Trophoblast cell (in vitro differentiated cells and primary cell): ENCODE measurements at regions not wholly inside any gene's neighbourhood (a gene's known extent, or its start where the extent isn't known, plus 50 kb on each side); places are given as distances from the start of the nearest gene placed in this dataset.

Experiments
- DNase-seq, 2 donors: peaks; one replicate each; pipeline ENCODE4 v3.0.0-alpha.2; 2016
- H2AFZ ChIP-seq: 2 replicates; pipeline ENCODE4 v1.6.1; 2013; ENCODE audit warnings: low read length, moderate library complexity, mild to moderate bottlenecking; ENCODE audit not compliant: insufficient read depth, poor library complexity
- H2AK5ac ChIP-seq: 2 replicates; pipeline ENCODE4 v1.6.1; 2013; ENCODE audit warnings: mild to moderate bottlenecking, low read length
- H2BK120ac ChIP-seq: 2 replicates; pipeline ENCODE4 v1.6.1; 2013; ENCODE audit warnings: low read length, mild to moderate bottlenecking, moderate library complexity; ENCODE audit not compliant: insufficient read depth, poor library complexity
- H2BK12ac ChIP-seq: 2 replicates; pipeline ENCODE4 v1.6.1; 2013; ENCODE audit warnings: mild to moderate bottlenecking, low read length, moderate library complexity
- H2BK5ac ChIP-seq: 2 replicates; pipeline ENCODE4 v1.6.1; 2013; ENCODE audit warnings: low read length, low read depth, moderate library complexity, mild to moderate bottlenecking; ENCODE audit not compliant: poor library complexity
- H3K14ac ChIP-seq: 2 replicates; pipeline ENCODE4 v1.6.1; 2013; ENCODE audit warnings: mild to moderate bottlenecking, low read length
- H3K18ac ChIP-seq: 2 replicates; pipeline ENCODE4 v1.6.1; 2013; ENCODE audit warnings: mild to moderate bottlenecking, low read length
- H3K23ac ChIP-seq: 2 replicates; pipeline ENCODE4 v1.6.1; 2013; ENCODE audit warnings: low read length
- H3K27ac ChIP-seq: 2 replicates; pipeline ENCODE4 v1.5.1; 2013; ENCODE audit warnings: low read depth, mild to moderate bottlenecking, inconsistent platforms, low read length, moderate library complexity
- H3K27me3 ChIP-seq: 2 replicates; pipeline ENCODE4 v1.6.1; 2013; ENCODE audit warnings: inconsistent platforms, mild to moderate bottlenecking, low read length, moderate library complexity; ENCODE audit not compliant: insufficient read depth
- H3K36me3 ChIP-seq, 2 experiments: 1 replicate in 1 of 2; 2 replicates in 1 of 2; pipeline ENCODE4 v1.6.1; 2013; ENCODE audit warnings: low read length in 2 of 2, mild to moderate bottlenecking in 2 of 2, moderate library complexity in 1 of 2; ENCODE audit not compliant: insufficient read depth in 2 of 2, control insufficient read depth in 1 of 2
- H3K4ac ChIP-seq: 2 replicates; pipeline ENCODE4 v1.6.1; 2013; ENCODE audit warnings: low read depth, mild to moderate bottlenecking, low read length, moderate library complexity
- H3K4me1 ChIP-seq, 2 experiments: 1 replicate in 1 of 2; 2 replicates in 1 of 2; pipeline ENCODE4 v1.6.1; 2013; ENCODE audit warnings: low read length in 2 of 2, mild to moderate bottlenecking in 2 of 2, moderate library complexity in 1 of 2; ENCODE audit not compliant: insufficient read depth in 2 of 2, control insufficient read depth in 1 of 2
- H3K4me2 ChIP-seq: 2 replicates; pipeline ENCODE4 v1.6.1; 2013; ENCODE audit warnings: inconsistent platforms, mild to moderate bottlenecking, low read length, moderate library complexity
- H3K4me3 ChIP-seq: 2 replicates; pipeline ENCODE4 v1.5.1; 2013; ENCODE audit warnings: mild to moderate bottlenecking, low read depth, low read length, inconsistent platforms
- H3K79me1 ChIP-seq: one replicate; pipeline ENCODE4 v1.6.1; 2013; ENCODE audit warnings: low read length
- H3K79me2 ChIP-seq: 2 replicates; pipeline ENCODE4 v1.6.1; 2013; ENCODE audit warnings: low read length, mild to moderate bottlenecking; ENCODE audit not compliant: control insufficient read depth, insufficient read depth, poor library complexity
- H3K9ac ChIP-seq: 2 replicates; pipeline ENCODE4 v1.6.1; 2013; ENCODE audit warnings: mild to moderate bottlenecking, low read length
- H3K9me3 ChIP-seq: 2 replicates; pipeline ENCODE4 v1.6.1; 2013; ENCODE audit warnings: low read depth, mild to moderate bottlenecking, control low read depth, inconsistent platforms, low read length; ENCODE audit not compliant: insufficient read depth
- H4K12ac ChIP-seq: 2 replicates; pipeline ENCODE4 v1.6.1; 2013; ENCODE audit warnings: low read depth, mild to moderate bottlenecking, low read length, moderate library complexity
- H4K8ac ChIP-seq: 2 replicates; pipeline ENCODE4 v1.6.1; 2013; ENCODE audit warnings: low read depth, mild to moderate bottlenecking, low read length, moderate library complexity
- H4K91ac ChIP-seq: one replicate; pipeline ENCODE4 v1.6.1; 2013; ENCODE audit warnings: low read depth, mild to moderate bottlenecking, low read length, moderate library complexity
- WGBS: extraction: QIAGEN DNeasy Blood & Tissue Kit; methylation state at CpG from one replicate; pipeline ENCODE4 v1.1.7; 2013; ENCODE audit warnings: missing lambda C conversion rate; ENCODE audit not compliant: insufficient read length, insufficient coverage; ENCODE audit errors: extremely low coverage; 5-methylcytosine and 5-hydroxymethylcytosine counted together

GRCh38 chr18:68221111-68221724 lies 493.7 kb downstream of the TMX3 start:
- Histone ChIP-seq H3K36me3 (no peaks in the 10 kb centered on the region), H3K79me2 (no peaks in the 10 kb centered on the region), H2BK5ac (no peak overlapping the region), H2BK12ac (no peak overlapping the region), H3K27me3 (no peaks in the 10 kb centered on the region), H4K91ac (no peak overlapping the region), H3K9me3 (no peaks in the 10 kb centered on the region), H3K27ac (no peak overlapping the region), H2BK120ac (no peak overlapping the region), H3K79me1 (no peaks in the 10 kb centered on the region), H3K18ac (no peak overlapping the region), H2AK5ac (no peak overlapping the region), H2AFZ (no peak overlapping the region), H3K9ac (no peak overlapping the region), H4K8ac (no peak overlapping the region), H3K23ac (no peak overlapping the region), H3K4ac (no peak overlapping the region), H3K4me3 (no peak overlapping the region), H3K4me1 (no peaks in the 10 kb centered on the region), H3K4me2 (no peak overlapping the region), H4K12ac (no peak overlapping the region), H3K14ac (no peak overlapping the region)
- DNase-seq: no peak
- WGBS: no CpG with 5 or more reads among the region's 1 CpG

- H3K79me1 ChIP-seq: no peaks in the 10 kb centered on the region
- no peak overlapping the region for H2AFZ ChIP-seq
- H4K12ac ChIP-seq: no peak overlapping the region
- no peak for DNase-seq
- no peak overlapping the region for H3K18ac ChIP-seq
- no peak overlapping the region for H2AK5ac ChIP-seq
- H3K27ac ChIP-seq: no peak overlapping the region
- H3K9me3 ChIP-seq: no peaks in the 10 kb centered on the region
- no peak overlapping the region for H3K4me3 ChIP-seq
- no peak overlapping the region for H3K4me2 ChIP-seq
- no peaks in the 10 kb centered on the region for H3K79me2 ChIP-seq
- no CpG with 5 or more reads among the region's 2 CpGs for WGBS
- no peak overlapping the region for H2BK5ac ChIP-seq
- no peak overlapping the region for H2BK120ac ChIP-seq
- H3K36me3 ChIP-seq: no peaks in the 10 kb centered on the region
- no peak overlapping the region for H3K9ac ChIP-seq
- no peak overlapping the region for H3K14ac ChIP-seq
- no peak overlapping the region for H4K91ac ChIP-seq
- no peaks in the 10 kb centered on the region for H3K4me1 ChIP-seq
- H2BK12ac ChIP-seq: no peak overlapping the region
- H3K23ac ChIP-seq: no peak overlapping the region
- no peaks in the 10 kb centered on the region for H3K27me3 ChIP-seq
- no peak overlapping the region for H4K8ac ChIP-seq
- no peak overlapping the region for H3K4ac ChIP-seq
Observed at GRCh38 chr18:68220458-68220857, 494.4 kb downstream of the TMX3 start.

GRCh38 chr18:68219872-68220271 lies 495.0 kb downstream of the TMX3 start:
- H3K14ac ChIP-seq: no peak overlapping the region
- H3K4me1 ChIP-seq: no peaks in the 10 kb centered on the region
- no peak overlapping the region for H4K8ac ChIP-seq
- no peaks in the 10 kb centered on the region for H3K36me3 ChIP-seq
- no peak overlapping the region for H3K18ac ChIP-seq
- no peaks in the 10 kb centered on the region for H3K79me1 ChIP-seq
- H2BK12ac ChIP-seq: no peak overlapping the region
- no peak overlapping the region for H4K12ac ChIP-seq
- no peak overlapping the region for H2AK5ac ChIP-seq
- H2BK5ac ChIP-seq: no peak overlapping the region
- no peak overlapping the region for H3K27ac ChIP-seq
- no peak overlapping the region for H3K23ac ChIP-seq
- H2AFZ ChIP-seq: no peak overlapping the region
- H3K4ac ChIP-seq: no peak overlapping the region
- no peaks in the 10 kb centered on the region for H3K9me3 ChIP-seq
- no peak overlapping the region for H3K4me3 ChIP-seq
- no peak overlapping the region for H3K9ac ChIP-seq
- H4K91ac ChIP-seq: no peak overlapping the region
- no peak overlapping the region for H2BK120ac ChIP-seq
- peak in 1 of 2 donors; percentile 4 for DNase-seq
- no peaks in the 10 kb centered on the region for H3K79me2 ChIP-seq
- H3K4me2 ChIP-seq: no peak overlapping the region
- no peaks in the 10 kb centered on the region for H3K27me3 ChIP-seq

- H3K4ac ChIP-seq: no peak overlapping the region
- no peak overlapping the region for H3K9ac ChIP-seq
- DNase-seq: no peak
- H3K4me2 ChIP-seq: no peak overlapping the region
- H3K79me2 ChIP-seq: no peaks in the 10 kb centered on the region
- H3K23ac ChIP-seq: no peak overlapping the region
- no peak overlapping the region for H2BK120ac ChIP-seq
- H3K4me3 ChIP-seq: no peak overlapping the region
- H3K27ac ChIP-seq: no peak overlapping the region
- H4K12ac ChIP-seq: no peak overlapping the region
- no peak overlapping the region for H4K8ac ChIP-seq
- WGBS: no CpG with 5 or more reads among the region's 2 CpGs
- H2AFZ ChIP-seq: no peak overlapping the region
- H2BK5ac ChIP-seq: no peak overlapping the region
- H2AK5ac ChIP-seq: no peak overlapping the region
- no peaks in the 10 kb centered on the region for H3K27me3 ChIP-seq
- no peaks in the 10 kb centered on the region for H3K9me3 ChIP-seq
- no peaks in the 10 kb centered on the region for H3K4me1 ChIP-seq
- H3K36me3 ChIP-seq: no peaks in the 10 kb centered on the region
- no peak overlapping the region for H4K91ac ChIP-seq
- H3K79me1 ChIP-seq: no peaks in the 10 kb centered on the region
- no peak overlapping the region for H3K18ac ChIP-seq
- no peak overlapping the region for H2BK12ac ChIP-seq
- no peak overlapping the region for H3K14ac ChIP-seq
Observed at GRCh38 chr18:68219274-68219673, 495.6 kb downstream of the TMX3 start.
